Renal cortex interstitium (tissue), 11 donors: ENCODE measurements at regions not wholly inside any gene's neighbourhood (a gene's known extent, or its start where the extent isn't known, plus 50 kb on each side); places are given as distances from the start of the nearest gene placed in this dataset.

Source experiments
- DNase-seq, 11 donors: peaks; one replicate each; pipeline ENCODE4 v3.0.0-alpha.2; 2013; ENCODE audit warnings: low read depth in 9 of 11, low spot score in 4 of 11; ENCODE audit errors: extremely low read depth in 1 of 11

DNA sequence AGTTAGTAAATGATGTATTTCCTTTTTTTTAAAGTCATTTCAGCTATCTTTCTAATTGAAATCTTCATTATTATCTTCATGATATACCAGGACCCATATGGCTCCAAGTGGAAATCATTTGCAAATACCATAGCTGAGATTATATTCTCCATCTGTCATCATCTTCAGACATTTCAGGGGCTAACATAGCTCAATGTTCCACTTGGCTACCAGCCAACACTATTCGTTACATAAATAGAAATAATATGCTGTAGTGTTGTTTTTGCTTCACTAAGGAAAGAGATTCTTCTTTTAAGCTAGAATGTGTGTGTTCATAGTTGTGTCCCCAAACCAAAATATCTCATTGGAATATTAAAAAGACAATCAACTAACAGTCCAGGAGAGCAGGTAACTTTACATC is 225.1 kb downstream of the DIO2 start:
- no peak for DNase-seq

DNA sequence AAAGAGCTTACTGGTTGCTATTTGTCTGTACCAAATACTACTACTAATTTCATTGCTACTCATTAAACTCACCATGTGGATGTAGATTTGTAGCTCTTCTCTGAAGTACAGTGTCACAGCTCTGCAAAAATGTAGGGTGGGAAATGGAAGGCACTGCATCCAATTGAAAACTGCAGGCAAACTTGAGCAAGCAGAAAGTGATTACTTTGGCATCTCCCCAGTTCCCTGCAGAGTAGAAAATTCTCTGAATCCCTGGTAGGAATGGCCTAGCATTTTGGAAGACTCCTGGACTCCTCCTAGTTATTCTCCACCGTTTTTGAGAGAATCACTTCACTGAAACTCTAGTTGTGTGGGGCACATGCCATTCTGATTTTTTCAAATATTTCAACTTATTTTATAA is 239.1 kb downstream of the DIO2 start:
- DNase-seq = no peak

DNA sequence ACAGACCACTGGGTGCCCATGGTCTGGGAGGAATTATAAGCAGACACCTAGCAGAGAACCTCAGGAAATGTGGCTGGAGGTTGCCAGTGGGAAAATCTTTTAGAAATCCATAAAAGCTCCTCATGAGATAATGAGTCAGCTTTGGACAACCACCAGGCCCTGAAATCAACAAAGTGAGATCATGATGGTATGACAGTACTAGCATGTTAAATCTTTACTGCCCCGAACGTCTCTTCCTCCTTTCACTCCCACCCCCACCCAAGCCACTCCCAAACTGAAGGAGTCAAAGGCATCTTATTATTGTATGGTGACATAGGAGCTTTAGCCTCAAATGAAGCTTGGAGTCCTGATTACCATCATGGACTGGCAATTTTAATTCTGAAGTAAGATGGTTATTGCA is 240.0 kb downstream of the DIO2 start:
- no peak for DNase-seq

DNA sequence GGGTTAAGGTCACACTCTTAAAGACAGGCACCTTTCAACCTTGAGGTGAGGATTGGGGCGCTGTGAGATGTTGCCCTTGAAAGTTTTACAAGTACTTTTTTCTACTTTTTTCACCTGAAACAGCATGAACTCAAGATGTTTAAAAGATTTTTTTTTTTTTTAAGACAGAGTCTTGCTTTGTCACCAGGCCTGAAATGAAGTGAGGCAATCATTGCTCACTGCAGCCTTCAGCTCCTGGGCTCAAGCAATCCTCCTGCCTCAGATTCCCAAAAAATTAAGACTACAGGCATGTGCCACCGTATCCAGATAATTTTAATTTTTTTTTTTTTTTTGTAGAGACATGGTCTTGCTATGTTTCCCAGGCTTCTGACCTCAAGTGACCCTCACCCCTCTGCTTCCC is 243.9 kb downstream of the DIO2 start:
- no peak for DNase-seq

DNA sequence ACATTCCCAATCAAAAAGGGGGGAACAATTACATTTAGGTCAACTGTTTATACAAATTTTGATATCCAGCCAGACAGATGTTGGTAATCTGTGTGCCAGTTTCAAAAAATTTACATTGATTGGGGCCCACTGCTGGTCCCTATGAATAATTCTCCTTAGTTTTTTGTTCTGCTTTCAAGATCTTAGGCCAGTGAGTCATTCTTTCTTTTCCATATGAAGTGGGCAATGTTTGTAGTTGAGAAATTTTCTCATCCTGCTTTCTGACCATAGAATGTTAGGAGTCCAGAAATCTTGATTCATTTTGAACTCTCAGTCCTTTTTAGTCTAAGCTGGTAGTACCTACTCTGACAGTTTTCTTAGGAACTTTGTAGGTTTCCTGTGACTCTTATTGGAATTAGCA is 244.3 kb downstream of the DIO2 start:
- DNase-seq = no peak

DNA sequence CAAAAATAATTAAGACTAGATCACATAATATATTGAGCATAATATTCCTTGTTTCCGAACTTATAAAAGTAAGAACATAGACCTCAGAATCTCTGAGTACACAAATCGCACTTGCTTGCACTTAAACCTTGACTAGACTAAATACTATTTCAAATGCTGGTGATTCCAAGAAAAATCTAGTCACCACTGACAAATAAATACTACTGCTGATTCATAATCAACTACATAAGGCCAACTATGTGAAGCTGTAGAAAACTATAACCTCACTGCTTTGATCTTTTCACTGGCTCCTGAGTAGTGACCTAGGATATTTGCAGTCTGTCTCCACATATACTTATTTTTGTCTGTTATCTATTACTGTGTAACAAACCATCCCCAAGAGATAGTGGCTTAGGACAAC is 245.4 kb downstream of the DIO2 start:
- DNase-seq = no peak

DNA sequence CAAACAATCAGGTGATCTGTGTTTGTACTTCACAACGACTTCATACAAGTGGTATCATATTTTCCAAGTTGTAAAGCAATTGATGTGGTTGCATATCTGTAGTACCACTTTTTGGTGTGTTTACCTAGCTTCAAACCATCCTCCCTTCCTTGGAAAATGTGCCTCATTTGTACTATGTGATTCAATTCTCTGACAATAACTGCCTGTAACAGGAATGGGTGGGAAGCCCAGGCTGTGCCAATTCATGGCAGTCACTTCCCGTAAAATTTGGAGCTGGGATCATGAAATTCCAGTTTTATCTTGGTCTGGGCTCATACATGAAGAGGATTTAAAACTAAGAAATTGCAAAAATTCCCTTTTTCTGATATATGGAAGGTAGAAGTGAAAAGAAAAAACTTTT is 250.1 kb downstream of the DIO2 start:
- DNase-seq = no peak

DNA sequence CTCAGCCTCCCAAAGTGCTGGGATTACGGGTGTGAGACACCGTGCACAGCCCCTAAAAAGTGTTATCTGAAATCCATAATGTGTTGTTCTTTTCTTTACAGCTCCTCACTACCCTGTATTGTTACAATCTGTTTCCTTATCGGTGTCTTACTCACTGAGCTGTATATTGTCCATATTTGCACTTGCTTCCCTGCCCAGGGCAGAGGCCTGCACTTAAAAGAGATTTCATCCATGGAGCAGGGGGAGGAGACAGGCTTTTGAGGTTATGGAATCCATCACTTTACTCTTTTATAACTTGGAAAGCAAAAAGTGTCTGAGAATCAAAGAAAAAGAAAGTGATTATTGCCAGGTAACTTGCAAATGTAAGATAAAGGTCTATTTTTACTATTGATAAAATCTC is 251.0 kb downstream of the DIO2 start:
- DNase-seq = no peak

DNA sequence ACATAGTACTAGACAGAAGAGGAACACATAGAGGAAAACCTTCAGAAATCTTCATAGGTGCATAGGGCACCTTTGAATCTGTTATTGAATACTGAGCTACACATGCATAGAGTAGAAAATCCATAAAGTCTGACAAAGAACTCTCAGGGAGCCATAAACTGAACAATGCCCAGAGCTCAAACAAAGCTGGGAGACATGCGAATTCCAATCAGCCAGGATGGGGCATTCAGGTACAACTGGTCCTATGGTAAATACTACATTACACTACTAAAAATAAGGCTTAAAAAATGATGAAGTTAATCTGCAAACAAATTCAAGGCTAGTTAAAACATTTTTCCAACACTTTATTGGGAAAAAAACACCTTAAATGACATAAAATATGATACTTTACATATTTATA is 259.7 kb downstream of the DIO2 start:
- DNase-seq = no peak

DNA sequence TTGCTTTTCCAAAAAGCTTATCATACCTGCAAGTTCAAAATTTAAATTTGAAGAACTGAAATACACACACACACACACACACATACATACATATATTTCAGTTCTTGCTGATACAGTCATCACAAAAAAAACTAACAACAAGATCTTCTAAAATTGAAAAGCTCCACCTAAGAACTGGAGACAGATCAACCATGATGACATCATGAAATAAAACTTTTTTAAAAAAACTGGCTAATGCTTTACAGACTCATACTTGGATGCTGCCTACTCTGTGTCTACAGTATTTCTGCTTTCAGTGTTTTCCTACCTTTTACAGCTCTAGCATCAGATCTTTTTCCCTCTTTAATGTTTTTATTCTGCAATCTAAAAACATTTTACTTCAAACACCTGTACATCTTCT is 261.4 kb downstream of the DIO2 start:
- no peak for DNase-seq

DNA sequence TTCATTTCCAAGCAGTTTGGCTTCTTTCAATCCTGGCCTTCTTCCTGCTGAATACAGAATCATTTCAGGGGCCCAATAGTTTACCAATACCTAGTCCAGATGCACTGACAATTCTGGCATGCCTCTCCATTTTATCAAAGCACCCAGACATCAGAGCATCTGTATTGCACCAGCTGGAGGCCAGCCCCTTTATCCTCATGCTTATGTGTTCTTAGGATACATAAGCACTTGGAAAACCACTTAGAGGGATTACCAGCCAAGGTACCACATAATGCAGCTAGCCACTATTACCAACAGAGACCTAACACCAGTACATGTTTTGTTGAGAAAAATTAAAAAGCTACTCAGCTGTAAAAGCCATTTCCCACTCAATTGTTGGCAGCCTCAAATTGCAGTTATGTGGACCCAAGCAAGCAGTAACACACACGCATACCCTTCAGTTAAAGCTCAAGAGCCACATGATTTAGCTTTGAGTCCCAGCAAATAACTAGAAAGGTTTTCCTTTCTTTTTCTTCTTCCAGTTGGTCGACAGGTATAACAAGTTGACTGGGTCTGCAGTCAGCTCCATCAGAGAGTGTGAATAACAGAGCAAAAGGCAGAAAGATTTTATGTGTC is 263.8 kb downstream of the DIO2 start:
- no peak for DNase-seq

DNA sequence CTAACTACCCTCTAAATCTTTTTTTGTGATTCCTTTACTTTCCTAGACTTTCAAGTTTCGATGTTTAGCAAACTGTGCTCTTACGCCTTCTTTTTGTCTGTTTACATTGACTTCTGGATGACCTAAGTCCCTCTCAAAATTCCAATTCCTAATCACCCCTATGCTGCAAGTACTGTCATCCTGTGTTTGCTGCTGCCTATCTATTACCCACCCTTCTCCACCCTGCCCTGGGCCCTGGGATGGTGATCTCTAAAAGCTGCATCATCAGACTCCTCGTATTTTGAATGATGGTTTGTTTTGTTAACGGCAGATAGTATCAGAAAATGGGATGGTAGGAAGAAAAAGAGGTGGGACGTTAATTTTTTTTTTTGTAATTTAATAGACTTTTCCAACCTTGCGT is 272.1 kb downstream of the DIO2 start:
- no peak for DNase-seq

DNA sequence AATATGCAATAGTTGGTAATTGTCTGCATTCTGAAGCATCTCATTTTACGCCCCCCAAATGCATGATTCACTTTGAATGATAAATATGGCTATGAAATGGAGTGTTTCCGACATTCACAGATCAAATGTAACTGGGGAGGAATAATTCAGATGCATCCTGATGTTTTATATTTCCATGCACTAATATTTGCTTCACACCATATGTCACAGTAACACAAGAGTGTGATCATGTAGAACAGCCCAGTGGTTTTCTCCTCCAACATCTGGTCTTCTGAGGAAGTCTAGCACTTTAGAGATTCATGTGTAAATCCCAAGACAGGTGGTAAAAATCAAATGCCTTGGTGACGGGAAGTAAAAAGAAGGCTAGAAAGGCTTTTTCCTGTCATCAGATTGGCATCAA is 273.1 kb downstream of the DIO2 start:
- DNase-seq = no peak

DNA sequence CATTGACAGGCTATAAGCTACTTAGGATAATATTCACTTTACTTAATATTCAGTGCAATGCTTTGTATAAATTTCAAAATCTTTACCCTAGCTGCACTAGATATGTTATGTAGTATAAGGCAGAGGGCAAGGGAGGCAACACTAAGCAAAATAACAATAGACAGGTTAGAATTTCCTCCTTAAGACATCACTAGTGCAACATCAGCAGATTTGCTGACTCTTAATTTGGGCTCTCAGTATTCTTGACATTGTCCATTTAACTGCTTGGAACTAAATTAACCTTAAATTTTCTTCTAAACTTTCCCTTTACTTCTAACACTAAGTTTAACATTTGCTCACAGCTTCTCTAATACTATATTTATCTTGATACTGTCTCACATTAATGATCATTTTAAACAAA is 273.9 kb downstream of the DIO2 start:
- no peak for DNase-seq

DNA sequence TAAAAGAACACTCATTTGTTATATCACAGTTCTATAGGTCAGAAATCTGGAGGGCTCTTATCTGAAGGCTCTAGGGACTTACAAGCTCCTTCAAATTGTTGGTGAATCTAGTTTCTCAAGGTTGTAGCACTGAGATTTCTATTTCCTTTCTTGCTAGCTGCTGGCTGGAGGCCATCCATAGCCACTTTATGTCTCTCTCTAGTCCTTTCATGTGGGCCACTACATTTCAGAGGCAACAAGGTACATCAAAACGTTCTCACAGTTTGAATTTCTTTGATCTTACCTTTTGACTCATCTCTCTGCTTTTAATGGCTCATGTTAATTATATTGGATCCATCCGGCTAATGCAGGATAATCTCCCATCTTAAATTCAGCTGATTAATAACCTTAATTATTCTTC is 286.8 kb downstream of the DIO2 start:
- DNase-seq = no peak

DNA sequence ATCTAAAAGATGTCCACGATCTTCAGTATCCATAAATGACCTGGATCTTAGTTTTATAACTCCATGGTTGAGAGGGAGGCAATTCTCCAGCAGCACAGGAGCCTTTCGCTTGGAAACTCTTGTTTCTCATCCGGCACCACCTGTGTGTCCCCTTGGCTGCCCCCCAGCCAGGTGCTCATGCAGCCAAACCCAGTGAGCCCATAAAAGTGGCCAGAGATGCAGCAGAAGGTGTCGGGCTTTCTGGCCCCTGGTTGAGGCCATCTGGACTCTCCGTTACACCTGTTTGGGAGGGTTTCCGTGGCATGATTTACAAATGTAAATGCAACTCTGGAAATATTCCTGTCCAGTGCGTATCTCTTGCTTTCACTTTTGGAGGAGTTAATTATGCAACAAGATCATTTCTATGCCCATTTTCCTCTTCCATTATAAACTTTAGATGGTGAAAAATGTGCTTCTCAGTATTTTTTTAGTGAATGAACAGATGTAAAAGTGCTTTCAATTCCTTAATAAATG is 291.1 kb downstream of the DIO2 start:
- no peak for DNase-seq
